Left lung (tissue), 4 donors: ENCODE measurements at regions not wholly inside any gene's neighbourhood (a gene's known extent, or its start where the extent isn't known, plus 50 kb on each side); places are given as distances from the start of the nearest gene placed in this dataset.

ENCODE experiments used
- ATAC-seq: fragments of 200-7000 bp; cut with Tn5 transposase; one replicate; pipeline ENCODE4 v1.9.1; 2020; ENCODE audit warnings: moderate library complexity
- DNase-seq, 4 donors: peaks; one replicate each; pipeline ENCODE4 v3.0.0-alpha.2; 2013 to 2020
- H3K27ac ChIP-seq, 2 donors: fragments of 200-600 bp; sonication (generic) in 1 of 2; one replicate each; pipeline versions ENCODE4 v1.5.0 to v1.8.0; 2020 to 2021
- H3K27me3 ChIP-seq, 2 donors: fragments of 200-600 bp; sonication (generic) in 1 of 2; one replicate each; pipeline versions ENCODE4 v1.5.0 to v1.8.0; 2020 to 2021
- H3K36me3 ChIP-seq, 2 donors: fragments of 200-600 bp; sonication (generic) in 1 of 2; one replicate each; pipeline versions ENCODE4 v1.5.0 to v1.8.0; 2020 to 2021
- H3K4me1 ChIP-seq, 2 donors: fragments of 200-600 bp; one replicate each; pipeline ENCODE4 v1.8.0; 2021
- H3K4me3 ChIP-seq, 2 donors: fragments of 200-600 bp; sonication (generic) in 1 of 2; one replicate each; pipeline versions ENCODE4 v1.5.0 to v1.8.0; 2020 to 2021; ENCODE audit warnings: mild to moderate bottlenecking in 1 of 2
- H3K9me3 ChIP-seq, 2 donors: fragments of 200-600 bp; sonication (generic) in 1 of 2; one replicate each; pipeline versions ENCODE4 v1.5.0 to v1.8.0; 2020 to 2021
- CTCF ChIP-seq, 2 donors: fragments of 200-600 bp; sonication (generic) in 1 of 2; IDR thresholded peaks; one replicate each; pipeline versions ENCODE4 v1.5.0 to v1.8.0; 2021; ENCODE audit warnings: antibody characterized with exemption in 2 of 2
- intact Hi-C, 2 donors: fragments of 100-400 bp; cut with DNase I; formaldehyde crosslinking; loops; one replicate each; pipeline versions ENCODE4 v1.11.2 to v1.14.2; 2022
- donor health status: DM: no; HTN: yes; CAD: no.
- donor health status: DM: no; HTN: no; CAD: no.

GRCh38 chr12:61384511-61384910 lies 875.7 kb upstream of the USP15 start:
- no peak for ATAC-seq
- no peaks in the 10 kb centered on the region for H3K27me3 ChIP-seq
- H3K9me3 ChIP-seq: peaks cover 0 to 12% of the 10 kb centered on the region in 2 donors
- TF ChIP-seq CTCF (IDR thresholded peaks at IDR 0.05): no peak
- no peaks in the 10 kb centered on the region for H3K4me1 ChIP-seq
- no peak overlapping the region for H3K4me3 ChIP-seq
- intact Hi-C loops: no loop called here
- H3K27ac ChIP-seq: no peak overlapping the region
- no peak for DNase-seq
- no peaks in the 10 kb centered on the region for H3K36me3 ChIP-seq

- no peak for TF ChIP-seq CTCF (IDR thresholded peaks at IDR 0.05)
- Histone ChIP-seq H3K27me3 (no peaks in the 10 kb centered on the region), H3K27ac (no peak overlapping the region), H3K36me3 (no peaks in the 10 kb centered on the region), H3K4me1 (no peaks in the 10 kb centered on the region), H3K4me3 (no peak overlapping the region), H3K9me3 (peaks cover 0 to 21% of the 10 kb centered on the region in 2 donors)
- no peak for DNase-seq
- intact Hi-C loops: no loop called here
- ATAC-seq: no peak
Measured at GRCh38 chr12:61385771-61386170, 874.4 kb upstream of the USP15 start.

- intact Hi-C loops: no loop called here
- H3K27me3 ChIP-seq: no peaks in the 10 kb centered on the region
- DNase-seq: no peak
- TF ChIP-seq CTCF (IDR thresholded peaks at IDR 0.05): no peak
- no peak overlapping the region for H3K27ac ChIP-seq
- H3K4me3 ChIP-seq: no peak overlapping the region
- ATAC-seq: no peak
- H3K4me1 ChIP-seq: no peaks in the 10 kb centered on the region
- no peaks in the 10 kb centered on the region for H3K9me3 ChIP-seq
- H3K36me3 ChIP-seq: no peaks in the 10 kb centered on the region
Measured at GRCh38 chr12:61397668-61398067, 862.5 kb upstream of the USP15 start.

DNA sequence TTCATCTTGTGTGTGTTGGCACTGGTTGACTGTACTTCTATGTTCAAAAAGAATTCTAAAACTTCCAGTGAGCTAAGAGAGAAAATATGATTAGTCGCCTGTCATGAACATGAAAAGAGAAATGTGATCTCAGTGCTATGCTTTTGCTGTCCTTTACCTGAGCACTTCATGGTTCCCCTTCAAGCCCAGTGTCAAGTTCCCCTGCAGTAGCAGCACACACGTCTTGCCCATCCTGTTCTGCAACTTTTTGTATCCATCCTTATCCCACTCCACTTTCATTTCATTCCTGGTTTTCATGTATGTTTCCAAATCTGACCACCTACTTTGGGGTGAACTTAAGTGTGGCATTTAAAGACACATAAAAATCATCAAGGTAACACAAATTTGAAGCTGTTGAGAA lies 848.0 kb upstream of the USP15 start:
- DNase-seq: peak in 1 of 4 donors; percentile 26
- Histone ChIP-seq H3K9me3 (peaks cover 0 to 1% of the 10 kb centered on the region in 2 donors), H3K4me1 (no peaks in the 10 kb centered on the region), H3K4me3 (no peak overlapping the region), H3K27ac (no peak overlapping the region), H3K36me3 (no peaks in the 10 kb centered on the region), H3K27me3 (no peaks in the 10 kb centered on the region)
- ATAC-seq: no peak
- TF ChIP-seq CTCF (IDR thresholded peaks at IDR 0.05): no peak
- intact Hi-C loops: no loop called here

- DNase-seq: no peak
- no peaks in the 10 kb centered on the region for H3K27me3 ChIP-seq
- H3K4me1 ChIP-seq: no peaks in the 10 kb centered on the region
- H3K4me3 ChIP-seq: no peak overlapping the region
- H3K27ac ChIP-seq: no peak overlapping the region
- intact Hi-C loops: no loop called here
- ATAC-seq: no peak
- no peak for TF ChIP-seq CTCF (IDR thresholded peaks at IDR 0.05)
- H3K9me3 ChIP-seq: peaks cover 0 to 1% of the 10 kb centered on the region in 2 donors
- H3K36me3 ChIP-seq: no peaks in the 10 kb centered on the region
Measured at GRCh38 chr12:61414470-61414869, 845.7 kb upstream of the USP15 start.
